H1 (cell line): ENCODE measurements at regions not wholly inside any gene's neighbourhood (a gene's known extent, or its start where the extent isn't known, plus 50 kb on each side); places are given as distances from the start of the nearest gene placed in this dataset.

ENCODE experiments used
- CTCF ChIA-PET: fragments of 300-600 bp; sonication (Branson Sonifier 250); formaldehyde crosslinking; loops from one replicate; lab custom pipeline; 2021; ENCODE audit not compliant: partially characterized antibody; lab: Charles Lee
- POLR2A ChIA-PET: fragments of 300-600 bp; sonication (Branson Sonifier 250); formaldehyde crosslinking; loops from one replicate; lab custom pipeline; 2021; ENCODE audit warnings: inconsistent platforms; ENCODE audit not compliant: partially characterized antibody; lab: Charles Lee
- DNase-seq, 2 experiments: peaks; one replicate each; pipeline versions ENCODE4 v3.0.0 to v3.0.0-alpha.2; 2010 to 2022; ENCODE audit warnings: low spot score in 2 of 2, low read depth in 1 of 2, mixed read lengths in 1 of 2
- FAIRE-seq: peaks from 2 replicates; lab custom pipeline; 2011; peaks lifted over from hg19 to GRCh38; lab: Jason Lieb, UNC
- H2AFZ ChIP-seq: 2 replicates; pipeline ENCODE4 v1.8.1; 2012; ENCODE audit warnings: low read length, inconsistent platforms
- H2AK5ac ChIP-seq: 2 replicates; pipeline ENCODE4 v1.6.1; 2013; ENCODE audit warnings: low read depth, low read length
- H2BK120ac ChIP-seq: replicated peaks from 2 replicates; pipeline ENCODE3; 2013; ENCODE audit warnings: low read depth, low read length, inconsistent platforms
- H2BK12ac ChIP-seq: 2 replicates; pipeline ENCODE4 v1.6.1; 2013; ENCODE audit warnings: low read depth, low read length
- H2BK15ac ChIP-seq: 2 replicates; pipeline ENCODE4 v1.6.1; 2013; ENCODE audit warnings: low read length
- H2BK20ac ChIP-seq: 2 replicates; pipeline ENCODE4 v1.6.1; 2013; ENCODE audit warnings: low read length
- H2BK5ac ChIP-seq: 2 replicates; pipeline ENCODE4 v1.6.1; 2013; ENCODE audit warnings: low read depth, low read length
- H3K14ac ChIP-seq: 2 replicates; pipeline ENCODE4 v1.6.1; 2013; ENCODE audit warnings: inconsistent platforms; ENCODE audit not compliant: insufficient read length
- H3K18ac ChIP-seq: 2 replicates; pipeline ENCODE4 v1.6.1; 2013; ENCODE audit warnings: low read length; ENCODE audit errors: extremely low read depth
- H3K23ac ChIP-seq: 2 replicates; pipeline ENCODE4 v1.6.1; 2013; ENCODE audit warnings: inconsistent platforms; ENCODE audit not compliant: insufficient read length
- H3K23me2 ChIP-seq: 2 replicates; pipeline ENCODE4 v1.6.1; 2013; ENCODE audit warnings: low read depth, low read length
- H3K27ac ChIP-seq: 2 replicates; pipeline ENCODE4 v1.6.1; 2011; ENCODE audit warnings: low read depth, low read length, inconsistent platforms
- H3K27me3 ChIP-seq, 4 experiments: replicated peaks in 1 of 4; 1 replicate in 1 of 4; 2 replicates in 3 of 4; pipeline versions ENCODE4 v1.6.1 to v1.8.1; 2011 to 2013; ENCODE audit warnings: low read length in 3 of 4, mild to moderate bottlenecking in 3 of 4, inconsistent platforms in 2 of 4, mixed read lengths in 2 of 4, moderate library complexity in 1 of 4; ENCODE audit not compliant: control insufficient read depth in 3 of 4, insufficient read depth in 3 of 4; ENCODE audit errors: extremely low read depth in 1 of 4
- H3K36me3 ChIP-seq, 4 experiments: 2 replicates each; pipeline versions ENCODE4 v1.6.1 to v1.8.1; 2011 to 2013; ENCODE audit warnings: mild to moderate bottlenecking in 4 of 4, low read length in 3 of 4, moderate library complexity in 2 of 4, control low read depth in 1 of 4, inconsistent platforms in 1 of 4; ENCODE audit not compliant: insufficient read depth in 4 of 4, control insufficient read depth in 2 of 4
- H3K4ac ChIP-seq: replicated peaks from 2 replicates; pipeline ENCODE3; 2013; ENCODE audit warnings: low read length, low read depth, mixed read lengths, inconsistent platforms; ENCODE audit not compliant: insufficient read length
- H3K4me1 ChIP-seq, 4 experiments: replicated peaks in 1 of 4; 1 replicate in 1 of 4; 2 replicates in 3 of 4; pipeline versions ENCODE4 v1.6.1 to v1.8.1; 2011 to 2013; ENCODE audit warnings: low read length in 3 of 4, inconsistent platforms in 2 of 4, mixed read lengths in 1 of 4; ENCODE audit not compliant: insufficient read depth in 4 of 4, control insufficient read depth in 3 of 4
- H3K4me2 ChIP-seq, 2 experiments: 2 replicates each; pipeline versions ENCODE4 v1.6.1 to v1.8.1; 2011 to 2013; ENCODE audit warnings: low read depth in 2 of 2, low read length in 2 of 2, control low read depth in 1 of 2, inconsistent platforms in 1 of 2, mild to moderate bottlenecking in 1 of 2; ENCODE audit not compliant: insufficient read depth in 1 of 2
- H3K4me3 ChIP-seq, 4 experiments: fragments of 200-600, 300-600 bp in 1 of 4; sonication (generic), shearing (Covaris generic), sonication (Bioruptor Twin) in 1 of 4; 2 replicates each; pipeline versions ENCODE4 v1.5.1 to v1.8.1; 2011 to 2016; ENCODE audit warnings: low read length in 4 of 4, low read depth in 3 of 4, control low read depth in 2 of 4, inconsistent platforms in 2 of 4, mild to moderate bottlenecking in 2 of 4, mixed read lengths in 1 of 4, moderate library complexity in 1 of 4; ENCODE audit not compliant: insufficient read depth in 2 of 4; ENCODE audit errors: extremely low read depth in 1 of 4
- H3K56ac ChIP-seq: replicated peaks from 2 replicates; pipeline ENCODE3; 2013; ENCODE audit warnings: low read depth, mild to moderate bottlenecking, mixed read lengths, low read length, inconsistent platforms; ENCODE audit not compliant: insufficient read length
- H3K79me1 ChIP-seq: 2 replicates; pipeline ENCODE4 v1.6.1; 2013; ENCODE audit warnings: low read depth, low read length, control low read depth
- H3K79me2 ChIP-seq, 2 experiments: 2 replicates each; pipeline versions ENCODE4 v1.6.1 to v1.8.1; 2012 to 2013; ENCODE audit warnings: low read length in 2 of 2, mild to moderate bottlenecking in 2 of 2, inconsistent platforms in 1 of 2; ENCODE audit not compliant: insufficient read depth in 2 of 2, control insufficient read depth in 1 of 2
- H3K9ac ChIP-seq, 4 experiments: replicated peaks in 1 of 4; 1 replicate in 1 of 4; 2 replicates in 3 of 4; pipeline versions ENCODE4 v1.6.1 to v1.8.1; 2011 to 2013; ENCODE audit warnings: low read depth in 3 of 4, low read length in 3 of 4, control low read depth in 2 of 4, mild to moderate bottlenecking in 2 of 4, moderate library complexity in 2 of 4, inconsistent platforms in 1 of 4; ENCODE audit errors: extremely low read depth in 1 of 4
- H3K9me3 ChIP-seq, 2 experiments: 2 replicates each; pipeline versions ENCODE4 v1.6.1 to v1.8.1; 2012 to 2013; ENCODE audit warnings: mild to moderate bottlenecking in 2 of 2, moderate library complexity in 2 of 2, control low read depth in 1 of 2, inconsistent platforms in 1 of 2, low read depth in 1 of 2, low read length in 1 of 2, mixed read lengths in 1 of 2; ENCODE audit not compliant: insufficient read depth in 2 of 2
- H4K20me1 ChIP-seq, 2 experiments: replicated peaks in 1 of 2; 2 replicates each; pipeline versions ENCODE3 to v1.8.1; 2011 to 2013; ENCODE audit warnings: inconsistent platforms in 2 of 2, low read length in 2 of 2, mild to moderate bottlenecking in 1 of 2; ENCODE audit not compliant: insufficient read depth in 2 of 2, control insufficient read depth in 1 of 2
- H4K5ac ChIP-seq: 2 replicates; pipeline ENCODE4 v1.6.1; 2013; ENCODE audit warnings: low read length, low read depth, mixed read lengths, inconsistent platforms; ENCODE audit not compliant: insufficient read length
- H4K8ac ChIP-seq: 2 replicates; pipeline ENCODE4 v1.8.0; 2013; ENCODE audit warnings: mild to moderate bottlenecking, moderate library complexity, low read length, inconsistent platforms; ENCODE audit not compliant: insufficient read depth; ENCODE audit errors: extremely low read depth
- H4K91ac ChIP-seq: replicated peaks from 2 replicates; pipeline ENCODE3; 2013; ENCODE audit warnings: low read length, mixed read lengths, inconsistent platforms; ENCODE audit not compliant: insufficient read length
- ASH2L ChIP-seq: fragments of 200-600, 300-600 bp; sonication (generic); IDR thresholded peaks from one replicate; pipeline ENCODE4 v1.7.1; 2017; ENCODE audit warnings: low read length
- HDAC6 ChIP-seq: IDR thresholded peaks from one replicate; pipeline ENCODE4 v1.7.1; 2012; ENCODE audit warnings: low read depth, mild to moderate bottlenecking, inconsistent platforms, low read length, moderate library complexity
- KDM4A ChIP-seq: IDR thresholded peaks from one replicate; pipeline ENCODE4 v1.7.1; 2012; ENCODE audit warnings: low read depth, mild to moderate bottlenecking, moderate library complexity, low read length, inconsistent platforms; ENCODE audit not compliant: severe bottlenecking
- RXRA ChIP-seq: IDR thresholded peaks from 2 replicates; pipeline ENCODE4 v1.6.1; 2011; ENCODE audit warnings: low read depth, mild to moderate bottlenecking, low read length, moderate library complexity; ENCODE audit not compliant: insufficient read depth
- SIN3A ChIP-seq, 2 experiments: IDR thresholded peaks in 1 of 2; conservative IDR thresholded peaks in 1 of 2; 2 replicates each; pipeline ENCODE4 v1.6.1; 2011 to 2012; ENCODE audit warnings: low read length in 2 of 2, improper control_type of control experiment in 1 of 2, low read depth in 1 of 2, mild to moderate bottlenecking in 1 of 2
- SRF ChIP-seq: IDR thresholded peaks from 2 replicates; pipeline ENCODE4 v1.6.1; 2011; ENCODE audit warnings: mild to moderate bottlenecking, low read depth, low read length, moderate library complexity
- TAF1 ChIP-seq: IDR thresholded peaks from 2 replicates; pipeline ENCODE4 v1.6.1; 2011; ENCODE audit warnings: mild to moderate bottlenecking, low read depth, low read length
- WGBS, 2 experiments: shearing (Covaris generic) in 1 of 2; methylation state at CpG; one replicate each; pipeline versions ENCODE4 v1.1.6 to v1.1.7; 2013 to 2015; ENCODE audit warnings: low lambda C conversion rate in 2 of 2, mixed read lengths in 2 of 2, inconsistent platforms in 1 of 2, low coverage in 1 of 2, missing lambda C conversion rate in 1 of 2; ENCODE audit not compliant: insufficient replicate concordance in 2 of 2, insufficient coverage in 1 of 2, insufficient read length in 1 of 2; ENCODE audit errors: extremely low coverage in 1 of 2, missing lambda C conversion rate in 1 of 2; 5-methylcytosine and 5-hydroxymethylcytosine counted together
- TF ChIP-seq, protein P1 (sequence below): IDR thresholded peaks from 2 replicates; pipeline ENCODE4 v1.6.1; 2012; ENCODE audit warnings: inconsistent platforms
- TF ChIP-seq, protein P2 (sequence below), 3 experiments: IDR thresholded peaks; 1 replicate in 2 of 3; 2 replicates in 1 of 3; pipeline versions ENCODE4 v1.5.1 to v1.6.1; 2011; ENCODE audit warnings: low read length in 3 of 3, mild to moderate bottlenecking in 3 of 3, inconsistent platforms in 2 of 3, low read depth in 1 of 3, moderate library complexity in 1 of 3; ENCODE audit not compliant: insufficient read depth in 1 of 3; ENCODE audit errors: control extremely low read depth in 1 of 3
- TF ChIP-seq, protein P3 (sequence below): IDR thresholded peaks from 2 replicates; pipeline ENCODE4 v1.6.1; 2012; ENCODE audit warnings: low read length, inconsistent platforms

DNA sequence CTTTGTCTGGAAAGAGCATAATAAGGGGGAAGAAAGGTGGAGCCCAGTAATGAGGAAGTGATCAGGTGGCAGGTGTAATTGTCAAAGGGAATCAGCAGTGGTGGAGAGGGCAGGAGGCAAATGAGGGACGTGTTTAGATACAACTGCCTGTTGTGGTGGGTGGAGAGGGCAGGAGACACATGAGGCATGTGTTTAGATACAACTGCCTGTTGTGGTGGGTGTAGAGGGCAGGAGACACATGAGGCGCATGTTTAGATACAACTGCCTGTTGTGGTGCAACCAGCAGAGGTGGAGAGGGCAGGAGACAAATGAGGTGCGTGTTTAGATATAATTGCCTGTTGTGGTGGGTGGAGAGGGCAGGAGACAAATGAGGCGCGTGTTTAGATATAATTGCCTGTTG, 173.1 kb downstream of the ANKRD30B start:
- no peak overlapping the region for H3K56ac ChIP-seq
- no peak overlapping the region for H2BK120ac ChIP-seq
- H3K14ac ChIP-seq, result no peak overlapping the region
- no peaks in the 10 kb centered on the region for H3K79me2 ChIP-seq
- H3K23me2 ChIP-seq, result no peaks in the 10 kb centered on the region
- peaks cover 86 to 97% of the 10 kb centered on the region in 2 experiments for H3K9me3 ChIP-seq
- no peak overlapping the region for H3K27ac ChIP-seq
- H3K23ac ChIP-seq, result no peak overlapping the region
- DNase-seq (no peak), FAIRE-seq (no peak)
- no peak overlapping the region for H2AFZ ChIP-seq
- no peak overlapping the region for H3K4ac ChIP-seq
- no peaks in the 10 kb centered on the region for H3K27me3 ChIP-seq
- no peaks in the 10 kb centered on the region for H4K20me1 ChIP-seq
- H4K91ac ChIP-seq, result no peak overlapping the region
- H2AK5ac ChIP-seq, result no peak overlapping the region
- H2BK12ac ChIP-seq, result no peak overlapping the region
- H3K79me1 ChIP-seq, result no peaks in the 10 kb centered on the region
- H4K5ac ChIP-seq, result no peak overlapping the region
- no peak overlapping the region for H3K9ac ChIP-seq
- no peaks in the 10 kb centered on the region for H3K4me1 ChIP-seq
- no peak overlapping the region for H2BK20ac ChIP-seq
- no peak overlapping the region for H2BK5ac ChIP-seq
- H3K4me3 ChIP-seq, result no peak overlapping the region
- no peaks in the 10 kb centered on the region for H3K36me3 ChIP-seq
- H2BK15ac ChIP-seq, result no peak overlapping the region
- H3K18ac ChIP-seq, result no peak overlapping the region
- WGBS, 2 experiments, result 80% methylated on average over 5 of the region's 5 CpGs; no CpG with 5 or more reads in 1 of the 2 experiments
- ChIA-PET POLR2A (no interaction called here), CTCF (no interaction called here)
- H3K4me2 ChIP-seq, result no peak overlapping the region
- H4K8ac ChIP-seq, result no peak overlapping the region
- TF ChIP-seq, protein P1, sequence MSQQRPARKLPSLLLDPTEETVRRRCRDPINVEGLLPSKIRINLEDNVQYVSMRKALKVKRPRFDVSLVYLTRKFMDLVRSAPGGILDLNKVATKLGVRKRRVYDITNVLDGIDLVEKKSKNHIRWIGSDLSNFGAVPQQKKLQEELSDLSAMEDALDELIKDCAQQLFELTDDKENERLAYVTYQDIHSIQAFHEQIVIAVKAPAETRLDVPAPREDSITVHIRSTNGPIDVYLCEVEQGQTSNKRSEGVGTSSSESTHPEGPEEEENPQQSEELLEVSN, result no peak
- no peak for TF ChIP-seq KDM4A
- TF ChIP-seq SIN3A (conservative IDR thresholded peaks at IDR 0.05 in 1 of 2, IDR thresholded peaks at IDR 0.05 in 1 of 2; ENCODE audit: low read depth in 1 of 2, low read length in 2 of 2), result no peak
- TF ChIP-seq HDAC6, result no peak
- TF ChIP-seq, protein P2, sequence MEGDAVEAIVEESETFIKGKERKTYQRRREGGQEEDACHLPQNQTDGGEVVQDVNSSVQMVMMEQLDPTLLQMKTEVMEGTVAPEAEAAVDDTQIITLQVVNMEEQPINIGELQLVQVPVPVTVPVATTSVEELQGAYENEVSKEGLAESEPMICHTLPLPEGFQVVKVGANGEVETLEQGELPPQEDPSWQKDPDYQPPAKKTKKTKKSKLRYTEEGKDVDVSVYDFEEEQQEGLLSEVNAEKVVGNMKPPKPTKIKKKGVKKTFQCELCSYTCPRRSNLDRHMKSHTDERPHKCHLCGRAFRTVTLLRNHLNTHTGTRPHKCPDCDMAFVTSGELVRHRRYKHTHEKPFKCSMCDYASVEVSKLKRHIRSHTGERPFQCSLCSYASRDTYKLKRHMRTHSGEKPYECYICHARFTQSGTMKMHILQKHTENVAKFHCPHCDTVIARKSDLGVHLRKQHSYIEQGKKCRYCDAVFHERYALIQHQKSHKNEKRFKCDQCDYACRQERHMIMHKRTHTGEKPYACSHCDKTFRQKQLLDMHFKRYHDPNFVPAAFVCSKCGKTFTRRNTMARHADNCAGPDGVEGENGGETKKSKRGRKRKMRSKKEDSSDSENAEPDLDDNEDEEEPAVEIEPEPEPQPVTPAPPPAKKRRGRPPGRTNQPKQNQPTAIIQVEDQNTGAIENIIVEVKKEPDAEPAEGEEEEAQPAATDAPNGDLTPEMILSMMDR (IDR thresholded peaks at IDR 0.05; ENCODE audit: control extremely low read depth in 1 of 3, insufficient read depth in 1 of 3, low read depth in 1 of 3, low read length in 3 of 3), result no peak
- no peak for TF ChIP-seq SRF
- TF ChIP-seq, protein P3, sequence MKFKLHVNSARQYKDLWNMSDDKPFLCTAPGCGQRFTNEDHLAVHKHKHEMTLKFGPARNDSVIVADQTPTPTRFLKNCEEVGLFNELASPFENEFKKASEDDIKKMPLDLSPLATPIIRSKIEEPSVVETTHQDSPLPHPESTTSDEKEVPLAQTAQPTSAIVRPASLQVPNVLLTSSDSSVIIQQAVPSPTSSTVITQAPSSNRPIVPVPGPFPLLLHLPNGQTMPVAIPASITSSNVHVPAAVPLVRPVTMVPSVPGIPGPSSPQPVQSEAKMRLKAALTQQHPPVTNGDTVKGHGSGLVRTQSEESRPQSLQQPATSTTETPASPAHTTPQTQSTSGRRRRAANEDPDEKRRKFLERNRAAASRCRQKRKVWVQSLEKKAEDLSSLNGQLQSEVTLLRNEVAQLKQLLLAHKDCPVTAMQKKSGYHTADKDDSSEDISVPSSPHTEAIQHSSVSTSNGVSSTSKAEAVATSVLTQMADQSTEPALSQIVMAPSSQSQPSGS, result no peak
- no peak for TF ChIP-seq ASH2L
- no peak for TF ChIP-seq TAF1
- TF ChIP-seq RXRA, result no peak
